Keratinocyte (primary cell): ENCODE measurements at regions not wholly inside any gene's neighbourhood (a gene's known extent, or its start where the extent isn't known, plus 50 kb on each side); places are given as distances from the start of the nearest gene placed in this dataset.

ENCODE experiments used
- DNase-seq: peaks from one replicate; pipeline ENCODE4 v3.0.0-alpha.2; 2011; ENCODE audit warnings: low read depth, missing footprints, low spot score
- FAIRE-seq: peaks from 2 replicates; lab custom pipeline; 2011; peaks lifted over from hg19 to GRCh38; lab: Jason Lieb, UNC
- H2AFZ ChIP-seq: 2 replicates; pipeline ENCODE4 v1.6.0; 2012; ENCODE audit warnings: low read length, control low read depth, inconsistent platforms; ENCODE audit not compliant: control insufficient read depth
- H3K27ac ChIP-seq: 2 replicates; pipeline ENCODE4 v1.5.1; 2011; ENCODE audit warnings: low read length; ENCODE audit not compliant: control insufficient read depth, insufficient read depth
- H3K27me3 ChIP-seq: 3 replicates; pipeline ENCODE4 v1.6.0; 2011; ENCODE audit warnings: low read length; ENCODE audit not compliant: control insufficient read depth, insufficient read depth; ENCODE audit errors: extremely low read depth
- H3K36me3 ChIP-seq, 2 experiments: 2 replicates in 1 of 2; 3 replicates in 1 of 2; pipeline ENCODE4 v1.5.1; 2011; ENCODE audit warnings: low read length in 2 of 2, mild to moderate bottlenecking in 1 of 2; ENCODE audit not compliant: control insufficient read depth in 2 of 2, insufficient read depth in 2 of 2; ENCODE audit errors: extremely low read depth in 1 of 2
- H3K4me1 ChIP-seq: 3 replicates; pipeline ENCODE4 v1.5.1; 2011; ENCODE audit warnings: low read length; ENCODE audit not compliant: control insufficient read depth, insufficient read depth; ENCODE audit errors: extremely low read depth
- H3K4me2 ChIP-seq: 3 replicates; pipeline ENCODE4 v1.6.0; 2011; ENCODE audit warnings: low read depth, low read length; ENCODE audit not compliant: control insufficient read depth, insufficient read depth; ENCODE audit errors: extremely low read depth
- H3K4me3 ChIP-seq, 3 experiments: fragments of 200-600 bp in 1 of 3; sonication (generic) in 1 of 3; 2 replicates in 2 of 3; 3 replicates in 1 of 3; pipeline ENCODE4 v1.5.1; 2011 to 2016; ENCODE audit warnings: low read length in 3 of 3, mild to moderate bottlenecking in 3 of 3, control low read depth in 2 of 3, inconsistent platforms in 1 of 3, low read depth in 1 of 3, mixed read lengths in 1 of 3, mixed run types in 1 of 3, moderate library complexity in 1 of 3; ENCODE audit not compliant: control insufficient read depth in 2 of 3, insufficient read depth in 2 of 3; ENCODE audit errors: extremely low read depth in 1 of 3
- H3K79me2 ChIP-seq: 2 replicates; pipeline ENCODE4 v1.6.0; 2012; ENCODE audit warnings: low read length; ENCODE audit not compliant: control insufficient read depth, insufficient read depth
- H3K9ac ChIP-seq: 3 replicates; pipeline ENCODE4 v1.6.0; 2011; ENCODE audit warnings: low read length; ENCODE audit not compliant: control insufficient read depth, insufficient read depth; ENCODE audit errors: extremely low read depth
- H3K9me1 ChIP-seq: 3 replicates; pipeline ENCODE4 v1.6.0; 2011; ENCODE audit warnings: low read length; ENCODE audit not compliant: control insufficient read depth, insufficient read depth; ENCODE audit errors: extremely low read depth
- H3K9me3 ChIP-seq: 2 replicates; pipeline ENCODE4 v1.5.1; 2012; ENCODE audit warnings: low read depth, low read length; ENCODE audit not compliant: control insufficient read depth
- H4K20me1 ChIP-seq: 3 replicates; pipeline ENCODE4 v1.6.0; 2011; ENCODE audit warnings: low read length; ENCODE audit not compliant: control insufficient read depth, insufficient read depth; ENCODE audit errors: extremely low read depth
- EZH2 ChIP-seq: IDR thresholded peaks from one replicate; pipeline ENCODE4 v1.6.1; 2012; ENCODE audit warnings: inconsistent platforms, mild to moderate bottlenecking, low read length, moderate library complexity
- dilution Hi-C: fragments of 300-500 bp; cut with MboI; formaldehyde crosslinking; loops from one replicate; pipeline ENCODE4 v1.7.0; 2020; ENCODE audit warnings: low sequenced_read_pairs; ENCODE audit not compliant: extremely low pct_ligation_motif_present
- TF ChIP-seq, protein P1 (sequence below), 3 experiments: IDR thresholded peaks in 1 of 3; conservative IDR thresholded peaks in 1 of 3; optimal IDR thresholded peaks in 1 of 3; 2 replicates in 2 of 3; 3 replicates in 1 of 3; pipeline versions ENCODE3 to v1.5.1; 2011; ENCODE audit warnings: low read length in 3 of 3, mild to moderate bottlenecking in 3 of 3, moderate library complexity in 2 of 3, control low read depth in 1 of 3, inconsistent platforms in 1 of 3; ENCODE audit not compliant: insufficient read depth in 2 of 3; ENCODE audit errors: extremely low read depth in 1 of 3

DNA sequence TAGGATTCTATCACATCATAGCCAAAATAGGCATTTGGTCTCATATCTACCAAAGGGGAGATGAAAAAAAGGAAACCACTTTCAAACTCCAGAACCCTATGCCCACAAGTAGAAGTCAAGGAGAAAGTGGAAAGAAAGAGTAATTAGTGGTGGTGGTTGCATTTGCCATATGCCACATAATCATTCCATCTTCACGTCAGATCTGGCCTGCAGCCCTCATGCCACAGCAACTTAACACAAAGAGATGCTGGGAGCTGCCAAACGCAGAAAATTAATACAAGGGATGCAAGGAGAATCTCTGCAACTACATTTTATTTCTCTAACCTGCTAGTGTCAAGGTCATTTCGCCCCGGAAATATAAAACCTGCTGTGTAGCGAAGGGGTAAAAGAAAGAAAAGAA, 148.6 kb upstream of the FOXN3 start:
- Histone ChIP-seq H3K27ac (no peak overlapping the region), H2AFZ (no peak overlapping the region), H3K79me2 (no peaks in the 10 kb centered on the region), H3K4me3 (no peak overlapping the region), H3K9me3 (no peaks in the 10 kb centered on the region), H4K20me1 (no peaks in the 10 kb centered on the region), H3K4me1 (no peaks in the 10 kb centered on the region), H3K9me1 (no peaks in the 10 kb centered on the region), H3K9ac (no peak overlapping the region), H3K4me2 (no peak overlapping the region), H3K36me3 (no peaks in the 10 kb centered on the region), H3K27me3 (no peaks in the 10 kb centered on the region)
- DNase-seq (no peak), FAIRE-seq (no peak)
- TF ChIP-seq EZH2: no peak
- TF ChIP-seq, protein P1, sequence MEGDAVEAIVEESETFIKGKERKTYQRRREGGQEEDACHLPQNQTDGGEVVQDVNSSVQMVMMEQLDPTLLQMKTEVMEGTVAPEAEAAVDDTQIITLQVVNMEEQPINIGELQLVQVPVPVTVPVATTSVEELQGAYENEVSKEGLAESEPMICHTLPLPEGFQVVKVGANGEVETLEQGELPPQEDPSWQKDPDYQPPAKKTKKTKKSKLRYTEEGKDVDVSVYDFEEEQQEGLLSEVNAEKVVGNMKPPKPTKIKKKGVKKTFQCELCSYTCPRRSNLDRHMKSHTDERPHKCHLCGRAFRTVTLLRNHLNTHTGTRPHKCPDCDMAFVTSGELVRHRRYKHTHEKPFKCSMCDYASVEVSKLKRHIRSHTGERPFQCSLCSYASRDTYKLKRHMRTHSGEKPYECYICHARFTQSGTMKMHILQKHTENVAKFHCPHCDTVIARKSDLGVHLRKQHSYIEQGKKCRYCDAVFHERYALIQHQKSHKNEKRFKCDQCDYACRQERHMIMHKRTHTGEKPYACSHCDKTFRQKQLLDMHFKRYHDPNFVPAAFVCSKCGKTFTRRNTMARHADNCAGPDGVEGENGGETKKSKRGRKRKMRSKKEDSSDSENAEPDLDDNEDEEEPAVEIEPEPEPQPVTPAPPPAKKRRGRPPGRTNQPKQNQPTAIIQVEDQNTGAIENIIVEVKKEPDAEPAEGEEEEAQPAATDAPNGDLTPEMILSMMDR (optimal IDR thresholded peaks at IDR 0.05 in 1 of 3, IDR thresholded peaks at IDR 0.05 in 1 of 3, conservative IDR thresholded peaks at IDR 0.05 in 1 of 3; ENCODE audit: extremely low read depth in 1 of 3, insufficient read depth in 2 of 3, low read length in 3 of 3): no peak
- dilution Hi-C loops: no loop called here

DNA sequence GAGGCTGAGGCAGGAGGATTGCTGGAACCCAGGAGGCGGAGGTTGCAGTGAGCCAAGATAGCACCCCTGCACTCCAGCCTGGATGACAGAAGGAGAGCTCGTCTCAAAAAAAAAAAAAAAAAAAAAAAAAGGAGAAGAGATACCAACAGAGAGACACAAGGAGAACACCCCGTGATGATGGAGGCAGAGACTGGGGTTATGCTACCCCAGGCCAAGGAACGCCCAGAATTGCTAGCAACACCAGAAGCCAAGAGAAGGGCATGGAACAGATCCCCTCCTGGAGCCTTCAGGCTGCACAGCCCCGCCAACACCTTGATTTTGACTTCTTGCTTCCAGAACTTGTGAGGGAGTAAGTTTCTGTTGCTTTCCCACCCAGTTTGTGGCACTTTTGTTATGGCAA, 148.0 kb upstream of the FOXN3 start:
- no peak overlapping the region for H3K4me2 ChIP-seq
- no peak overlapping the region for H3K4me3 ChIP-seq
- no peaks in the 10 kb centered on the region for H3K36me3 ChIP-seq
- H3K27me3 ChIP-seq: no peaks in the 10 kb centered on the region
- H3K27ac ChIP-seq: no peak overlapping the region
- H3K4me1 ChIP-seq: no peaks in the 10 kb centered on the region
- H3K79me2 ChIP-seq: no peaks in the 10 kb centered on the region
- no peak overlapping the region for H3K9ac ChIP-seq
- H4K20me1 ChIP-seq: no peaks in the 10 kb centered on the region
- H3K9me1 ChIP-seq: no peaks in the 10 kb centered on the region
- H2AFZ ChIP-seq: no peak overlapping the region
- dilution Hi-C loops: no loop called here
- H3K9me3 ChIP-seq: no peaks in the 10 kb centered on the region
- DNase-seq: no peak
- FAIRE-seq: no peak
- TF ChIP-seq, protein P1 (optimal IDR thresholded peaks at IDR 0.05 in 1 of 3, IDR thresholded peaks at IDR 0.05 in 1 of 3, conservative IDR thresholded peaks at IDR 0.05 in 1 of 3; ENCODE audit: extremely low read depth in 1 of 3, insufficient read depth in 2 of 3, low read length in 3 of 3): no peak
- TF ChIP-seq EZH2: no peak
